ENCODE measurements at regions not wholly inside any gene's neighbourhood (a gene's known extent, or its start where the extent isn't known, plus 50 kb on each side); places are given as distances from the start of the nearest gene placed in this dataset.

DNA sequence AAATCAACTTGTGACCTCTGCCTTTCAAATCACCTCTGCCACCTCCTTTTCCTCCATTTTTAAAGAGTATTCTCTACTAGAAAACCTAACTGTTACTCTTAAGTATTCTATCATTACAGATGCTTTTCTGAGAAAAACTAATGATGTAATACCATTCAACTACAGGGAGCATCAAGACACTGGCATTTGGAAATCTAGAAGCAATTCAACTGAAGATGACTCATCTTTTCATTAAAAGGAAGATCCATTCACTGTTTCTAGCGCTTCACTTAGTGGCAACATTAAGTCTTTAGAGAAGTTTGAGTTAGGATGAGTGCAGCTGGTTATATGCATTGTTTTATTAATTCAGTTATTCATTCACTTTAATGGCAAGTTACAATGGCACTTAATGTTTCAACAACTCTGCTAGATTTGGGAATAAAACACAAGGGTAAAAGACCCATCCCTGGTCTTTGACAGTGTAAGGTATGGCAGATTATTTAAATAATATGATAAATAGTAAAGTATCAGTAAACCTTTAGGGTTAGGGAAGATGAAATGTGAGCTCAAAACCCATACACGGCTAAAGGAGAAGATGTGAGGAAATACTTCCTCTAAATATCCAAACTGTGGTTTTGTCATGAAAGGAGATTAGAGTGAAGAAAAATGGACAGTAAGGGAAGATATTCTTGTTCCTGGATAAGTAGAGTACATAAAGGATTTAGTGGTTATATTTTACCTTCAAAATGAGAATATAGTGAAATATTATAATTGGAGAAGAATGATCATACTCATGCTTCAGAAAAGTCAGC, 61.7 kb downstream of the KCNJ2 start:
- H3K4me3 ChIP-seq (ENCODE audit: low read depth, low read length) = no peak overlapping the region
- no peak for DNase-seq (ENCODE audit: low read depth)
- TF ChIP-seq, protein P1, sequence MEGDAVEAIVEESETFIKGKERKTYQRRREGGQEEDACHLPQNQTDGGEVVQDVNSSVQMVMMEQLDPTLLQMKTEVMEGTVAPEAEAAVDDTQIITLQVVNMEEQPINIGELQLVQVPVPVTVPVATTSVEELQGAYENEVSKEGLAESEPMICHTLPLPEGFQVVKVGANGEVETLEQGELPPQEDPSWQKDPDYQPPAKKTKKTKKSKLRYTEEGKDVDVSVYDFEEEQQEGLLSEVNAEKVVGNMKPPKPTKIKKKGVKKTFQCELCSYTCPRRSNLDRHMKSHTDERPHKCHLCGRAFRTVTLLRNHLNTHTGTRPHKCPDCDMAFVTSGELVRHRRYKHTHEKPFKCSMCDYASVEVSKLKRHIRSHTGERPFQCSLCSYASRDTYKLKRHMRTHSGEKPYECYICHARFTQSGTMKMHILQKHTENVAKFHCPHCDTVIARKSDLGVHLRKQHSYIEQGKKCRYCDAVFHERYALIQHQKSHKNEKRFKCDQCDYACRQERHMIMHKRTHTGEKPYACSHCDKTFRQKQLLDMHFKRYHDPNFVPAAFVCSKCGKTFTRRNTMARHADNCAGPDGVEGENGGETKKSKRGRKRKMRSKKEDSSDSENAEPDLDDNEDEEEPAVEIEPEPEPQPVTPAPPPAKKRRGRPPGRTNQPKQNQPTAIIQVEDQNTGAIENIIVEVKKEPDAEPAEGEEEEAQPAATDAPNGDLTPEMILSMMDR (IDR thresholded peaks at IDR 0.05; ENCODE audit: low read depth, low read length, missing control alignments) = no peak
- in situ Hi-C loops (cut with HindIII; ENCODE audit: low sequenced_read_pairs) = no loop called here

DNA sequence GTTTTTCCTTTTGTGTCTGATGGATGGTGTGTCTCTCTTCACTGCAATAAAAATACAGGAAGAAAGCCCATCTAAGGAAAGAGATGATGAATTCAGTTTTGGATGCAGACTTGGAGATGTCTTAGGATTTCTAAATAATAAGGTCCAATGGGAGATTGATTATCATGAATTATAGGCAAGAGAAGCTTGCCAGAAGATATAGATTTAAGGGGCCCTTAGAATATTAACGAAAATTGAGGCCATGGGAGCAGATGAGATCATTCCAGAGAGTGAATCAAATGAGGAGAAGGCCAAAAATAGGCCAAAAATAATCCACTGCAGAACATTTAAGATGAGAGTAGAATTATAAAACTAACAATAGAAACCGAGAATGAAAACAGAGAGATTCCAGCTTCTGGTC, 63.1 kb downstream of the KCNJ2 start:
- in situ Hi-C loops (cut with HindIII; ENCODE audit: low sequenced_read_pairs) = no loop called here
- H3K4me3 ChIP-seq (ENCODE audit: low read depth, low read length) = no peak overlapping the region
- no peak for DNase-seq (ENCODE audit: low read depth)
- TF ChIP-seq, protein P1 (IDR thresholded peaks at IDR 0.05; ENCODE audit: low read depth, low read length, missing control alignments) = no peak

DNA sequence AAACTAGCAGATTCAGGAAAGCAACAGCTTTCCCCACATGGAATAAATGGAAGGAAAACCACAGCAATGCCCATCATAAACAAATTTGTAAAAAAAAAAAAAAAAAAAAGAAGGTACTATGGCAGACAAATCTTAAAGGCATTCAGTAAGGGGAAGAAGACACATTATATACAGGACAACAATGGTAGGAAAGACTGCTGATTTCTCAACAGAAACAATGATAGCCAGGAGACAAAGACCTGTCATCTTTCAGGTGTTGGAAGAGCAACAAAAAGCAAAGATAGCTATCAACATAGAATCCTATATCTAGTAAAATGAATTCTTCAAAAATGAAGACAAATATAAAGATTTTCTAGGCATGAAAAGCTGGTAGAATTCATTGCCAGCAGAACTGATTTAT, 65.9 kb downstream of the KCNJ2 start:
- H3K4me3 ChIP-seq (ENCODE audit: low read depth, low read length) = no peak overlapping the region
- DNase-seq (ENCODE audit: low read depth) = no peak
- TF ChIP-seq, protein P1 (IDR thresholded peaks at IDR 0.05; ENCODE audit: low read depth, low read length, missing control alignments) = no peak
- in situ Hi-C loops (cut with HindIII; ENCODE audit: low sequenced_read_pairs) = no loop called here

DNA sequence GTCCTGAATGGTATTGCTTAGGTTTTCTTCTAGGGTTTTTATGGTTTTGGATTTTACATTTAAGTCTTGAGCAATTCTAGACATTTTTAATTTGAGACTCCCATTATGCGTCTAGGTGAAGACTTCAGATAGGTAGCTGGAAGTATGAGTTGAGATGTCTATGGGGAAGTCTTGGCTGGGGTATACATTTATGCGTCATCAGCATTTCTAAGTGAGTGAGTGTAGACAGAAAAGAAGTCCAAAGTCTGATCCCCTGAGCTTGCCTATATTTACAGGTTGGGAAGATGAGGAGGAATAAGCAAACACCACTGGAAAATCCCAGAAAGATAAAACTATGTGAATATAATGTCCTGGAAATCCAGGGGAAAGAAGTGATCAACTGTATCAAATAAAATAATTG, 68.9 kb downstream of the KCNJ2 start:
- TF ChIP-seq, protein P1 (IDR thresholded peaks at IDR 0.05; ENCODE audit: low read depth, low read length, missing control alignments) = no peak
- DNase-seq (ENCODE audit: low read depth) = no peak
- in situ Hi-C loops (cut with HindIII; ENCODE audit: low sequenced_read_pairs) = no loop called here
- no peak overlapping the region for H3K4me3 ChIP-seq (ENCODE audit: low read depth, low read length)

DNA sequence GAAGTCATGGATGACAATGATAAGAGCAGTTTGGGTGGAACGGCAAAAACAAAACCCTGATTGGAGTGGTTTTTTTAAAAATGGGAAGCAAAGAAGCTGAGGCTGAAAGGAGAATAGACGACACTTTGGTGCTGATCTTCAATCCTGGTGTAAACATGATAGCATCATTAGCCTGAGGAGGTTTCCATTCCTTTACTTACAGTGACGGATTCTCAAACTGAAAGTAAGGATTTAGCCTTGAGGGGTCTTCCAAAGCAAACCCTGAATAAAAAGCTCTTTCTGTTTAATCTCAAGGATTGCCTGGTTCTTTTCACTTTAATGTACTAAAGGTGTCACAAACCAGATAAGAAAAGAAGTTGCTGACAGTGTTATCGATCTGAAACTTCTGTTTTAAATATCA, 69.3 kb downstream of the KCNJ2 start:
- no peak overlapping the region for H3K4me3 ChIP-seq (ENCODE audit: low read depth, low read length)
- TF ChIP-seq, protein P1 (IDR thresholded peaks at IDR 0.05; ENCODE audit: low read depth, low read length, missing control alignments) = no peak
- no peak for DNase-seq (ENCODE audit: low read depth)
- in situ Hi-C loops (cut with HindIII; ENCODE audit: low sequenced_read_pairs) = no loop called here

DNA sequence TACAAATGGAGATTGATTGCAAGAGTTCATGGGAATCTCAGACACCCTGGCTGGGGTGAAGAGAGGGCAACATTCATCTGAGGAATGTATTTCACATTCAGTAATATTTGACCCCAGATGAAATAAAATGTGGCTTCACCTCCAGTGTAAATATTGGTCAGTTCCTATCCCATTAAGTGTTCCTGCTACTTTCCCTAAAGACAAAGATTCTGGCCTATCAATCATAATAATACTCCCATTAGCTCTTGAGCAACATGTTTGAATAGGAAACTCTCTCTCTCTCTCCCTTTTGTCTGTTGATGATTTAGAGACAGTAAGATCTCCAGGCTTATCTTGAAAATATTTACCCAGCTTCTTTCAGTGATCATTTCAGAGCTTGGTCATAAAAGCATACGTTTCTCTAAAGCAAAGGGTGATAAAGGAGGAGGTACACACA, 70.1 kb downstream of the KCNJ2 start:
- no peak overlapping the region for H3K4me3 ChIP-seq (ENCODE audit: low read depth, low read length)
- in situ Hi-C loops (cut with HindIII; ENCODE audit: low sequenced_read_pairs) = no loop called here
- DNase-seq (ENCODE audit: low read depth) = no peak
- TF ChIP-seq, protein P1 (IDR thresholded peaks at IDR 0.05; ENCODE audit: low read depth, low read length, missing control alignments) = no peak

Data from astrocyte of the cerebellum (primary cell).